ENCODE measurements at regions not wholly inside any gene's neighbourhood (a gene's known extent, or its start where the extent isn't known, plus 50 kb on each side); places are given as distances from the start of the nearest gene placed in this dataset.

GRCh38 chr11:86151174-86152005 is 82.5 kb upstream of the PICALM start:
- H3K9me3 ChIP-seq, result no peaks in the 10 kb centered on the region
- TF ChIP-seq, protein P1, sequence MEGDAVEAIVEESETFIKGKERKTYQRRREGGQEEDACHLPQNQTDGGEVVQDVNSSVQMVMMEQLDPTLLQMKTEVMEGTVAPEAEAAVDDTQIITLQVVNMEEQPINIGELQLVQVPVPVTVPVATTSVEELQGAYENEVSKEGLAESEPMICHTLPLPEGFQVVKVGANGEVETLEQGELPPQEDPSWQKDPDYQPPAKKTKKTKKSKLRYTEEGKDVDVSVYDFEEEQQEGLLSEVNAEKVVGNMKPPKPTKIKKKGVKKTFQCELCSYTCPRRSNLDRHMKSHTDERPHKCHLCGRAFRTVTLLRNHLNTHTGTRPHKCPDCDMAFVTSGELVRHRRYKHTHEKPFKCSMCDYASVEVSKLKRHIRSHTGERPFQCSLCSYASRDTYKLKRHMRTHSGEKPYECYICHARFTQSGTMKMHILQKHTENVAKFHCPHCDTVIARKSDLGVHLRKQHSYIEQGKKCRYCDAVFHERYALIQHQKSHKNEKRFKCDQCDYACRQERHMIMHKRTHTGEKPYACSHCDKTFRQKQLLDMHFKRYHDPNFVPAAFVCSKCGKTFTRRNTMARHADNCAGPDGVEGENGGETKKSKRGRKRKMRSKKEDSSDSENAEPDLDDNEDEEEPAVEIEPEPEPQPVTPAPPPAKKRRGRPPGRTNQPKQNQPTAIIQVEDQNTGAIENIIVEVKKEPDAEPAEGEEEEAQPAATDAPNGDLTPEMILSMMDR (IDR thresholded peaks at IDR 0.05), result no peak
- no peaks in the 10 kb centered on the region for H3K36me3 ChIP-seq
- H3K4me3 ChIP-seq (ENCODE audit: low read depth in 1 of 2, low read length in 1 of 2), result no peak overlapping the region
- peak overlapping the region; percentile 75 for H3K27ac ChIP-seq
- H3K4me1 ChIP-seq (ENCODE audit: control insufficient read depth in 1 of 2, insufficient read depth in 1 of 2, low read depth in 1 of 2, low read length in 1 of 2), result peaks cover 27 to 31% of the 10 kb centered on the region in 2 experiments
- H3K27me3 ChIP-seq, result no peaks in the 10 kb centered on the region

GRCh38 chr11:86150847-86151173 is 81.9 kb upstream of the PICALM start:
- no peaks in the 10 kb centered on the region for H3K27me3 ChIP-seq
- no peak overlapping the region for H3K4me3 ChIP-seq (ENCODE audit: low read depth in 1 of 2, low read length in 1 of 2)
- H3K36me3 ChIP-seq, result no peaks in the 10 kb centered on the region
- H3K4me1 ChIP-seq (ENCODE audit: control insufficient read depth in 1 of 2, insufficient read depth in 1 of 2, low read depth in 1 of 2, low read length in 1 of 2), result peaks cover 24 to 25% of the 10 kb centered on the region in 2 experiments
- peak overlapping the region; percentile 75 for H3K27ac ChIP-seq
- H3K9me3 ChIP-seq, result no peaks in the 10 kb centered on the region
- TF ChIP-seq, protein P1 (IDR thresholded peaks at IDR 0.05), result no peak

- peaks cover 26 to 34% of the 10 kb centered on the region in 2 experiments for H3K4me1 ChIP-seq (ENCODE audit: control insufficient read depth in 1 of 2, insufficient read depth in 1 of 2, low read depth in 1 of 2, low read length in 1 of 2)
- TF ChIP-seq, protein P1 (IDR thresholded peaks at IDR 0.05), result no peak
- H3K36me3 ChIP-seq, result no peaks in the 10 kb centered on the region
- no peak overlapping the region for H3K4me3 ChIP-seq (ENCODE audit: low read depth in 1 of 2, low read length in 1 of 2)
- no peaks in the 10 kb centered on the region for H3K27me3 ChIP-seq
- no peaks in the 10 kb centered on the region for H3K9me3 ChIP-seq
- H3K27ac ChIP-seq, result no peak overlapping the region
Measured at GRCh38 chr11:86149792-86150191, 80.9 kb upstream of the PICALM start.

GRCh38 chr11:86148345-86148747 is 79.5 kb upstream of the PICALM start:
- H3K4me1 ChIP-seq (ENCODE audit: control insufficient read depth in 1 of 2, insufficient read depth in 1 of 2, low read depth in 1 of 2, low read length in 1 of 2), result peaks cover 40 to 48% of the 10 kb centered on the region in 2 experiments
- H3K36me3 ChIP-seq, result no peaks in the 10 kb centered on the region
- TF ChIP-seq, protein P1 (IDR thresholded peaks at IDR 0.05), result no peak
- no peaks in the 10 kb centered on the region for H3K27me3 ChIP-seq
- H3K4me3 ChIP-seq (ENCODE audit: low read depth in 1 of 2, low read length in 1 of 2), result no peak overlapping the region
- H3K27ac ChIP-seq, result no peak overlapping the region
- no peaks in the 10 kb centered on the region for H3K9me3 ChIP-seq

- no peaks in the 10 kb centered on the region for H3K36me3 ChIP-seq
- no peaks in the 10 kb centered on the region for H3K27me3 ChIP-seq
- no peaks in the 10 kb centered on the region for H3K9me3 ChIP-seq
- H3K4me3 ChIP-seq (ENCODE audit: low read depth in 1 of 2, low read length in 1 of 2), result no peak overlapping the region
- H3K27ac ChIP-seq, result peak overlapping the region; percentile 63
- TF ChIP-seq, protein P1 (IDR thresholded peaks at IDR 0.05), result no peak
- H3K4me1 ChIP-seq (ENCODE audit: control insufficient read depth in 1 of 2, insufficient read depth in 1 of 2, low read depth in 1 of 2, low read length in 1 of 2), result peaks cover 50 to 58% of the 10 kb centered on the region in 2 experiments
Measured at GRCh38 chr11:86147004-86147403, 78.1 kb upstream of the PICALM start.

Data from neutrophil (primary cell).